HG03442 (cell line): ENCODE measurements at regions not wholly inside any gene's neighbourhood (a gene's known extent, or its start where the extent isn't known, plus 50 kb on each side); places are given as distances from the start of the nearest gene placed in this dataset.
"Not testable (repeated sequence)": the region's sequence is repeated elsewhere in the genome, so short reads cannot be mapped to it uniquely, and the experiment has no call there.

Experiments
- ATAC-seq: cut with Tn5 transposase; IDR thresholded peaks from one replicate; pipeline ENCODE4 v1.9.1; 2021; ENCODE audit warnings: mild to moderate bottlenecking, moderate library complexity; ENCODE audit not compliant: unreplicated experiment

GRCh38 chrY:7417946-7418345, 506.4 kb upstream of the AMELY start:
- ATAC-seq, result no peak

- no peak for ATAC-seq
Observed at GRCh38 chrY:7416406-7416805, 504.9 kb upstream of the AMELY start.

- ATAC-seq, result no peak
Observed at GRCh38 chrY:7415157-7415633, 503.6 kb upstream of the AMELY start.

- ATAC-seq, result no peak
Observed at GRCh38 chrY:7390056-7390455, 478.5 kb upstream of the AMELY start.

GRCh38 chrY:7382988-7383387, 471.4 kb upstream of the AMELY start:
- no peak for ATAC-seq

- no peak for ATAC-seq
Observed at GRCh38 chrY:7377091-7377490, 465.5 kb upstream of the AMELY start.

GRCh38 chrY:7374485-7374884, 462.9 kb upstream of the AMELY start:
- ATAC-seq, result not testable (repeated sequence)

GRCh38 chrY:7371953-7372352, 460.4 kb upstream of the AMELY start:
- ATAC-seq, result not testable (repeated sequence)

GRCh38 chrY:7371026-7371425, 459.5 kb upstream of the AMELY start:
- not testable (repeated sequence) for ATAC-seq

- ATAC-seq, result no peak
Observed at GRCh38 chrY:7359520-7359919, 448.0 kb upstream of the AMELY start.

GRCh38 chrY:7358103-7358752, 446.7 kb upstream of the AMELY start:
- no peak for ATAC-seq

GRCh38 chrY:7355891-7356290, 444.3 kb upstream of the AMELY start:
- not testable (repeated sequence) for ATAC-seq

- ATAC-seq, result no peak
Observed at GRCh38 chrY:7344661-7345060, 433.1 kb upstream of the AMELY start.

GRCh38 chrY:7343261-7343660, 431.7 kb upstream of the AMELY start:
- ATAC-seq, result no peak

GRCh38 chrY:7342732-7343131, 431.2 kb upstream of the AMELY start:
- ATAC-seq, result not testable (repeated sequence)

- no peak for ATAC-seq
Observed at GRCh38 chrY:7339391-7340087, 428.0 kb upstream of the AMELY start.

- ATAC-seq, result no peak
Observed at GRCh38 chrY:7336023-7336873, 424.7 kb upstream of the AMELY start.

GRCh38 chrY:7334449-7334848, 422.9 kb upstream of the AMELY start:
- ATAC-seq, result no peak

GRCh38 chrY:7326296-7327246, 415.0 kb upstream of the AMELY start:
- no peak for ATAC-seq

GRCh38 chrY:7325531-7325930, 414.0 kb upstream of the AMELY start:
- no peak for ATAC-seq
